Activated CD8-positive, alpha-beta T cell treated with anti-CD3 and anti-CD28 coated beads for 36 hours (primary cell): ENCODE measurements at regions not wholly inside any gene's neighbourhood (a gene's known extent, or its start where the extent isn't known, plus 50 kb on each side); places are given as distances from the start of the nearest gene placed in this dataset.

Experiments
- ATAC-seq: fragments of 200-7000 bp; cut with Tn5 transposase; one replicate; pipeline ENCODE4 v1.10.0; 2021; ENCODE audit warnings: mild to moderate bottlenecking, moderate library complexity
- CTCF ChIA-PET: fragments of 350-600 bp; sonication (Branson Sonifier 250); formaldehyde crosslinking; loops from one replicate; lab custom pipeline; 2021; ENCODE audit warnings: antibody characterized with exemption; lab: Charles Lee
- POLR2A ChIA-PET: fragments of 350-600 bp; sonication (Branson Sonifier 250); formaldehyde crosslinking; loops from one replicate; lab custom pipeline; 2021; ENCODE audit warnings: antibody characterized with exemption; lab: Charles Lee
- DNase-seq: peaks from one replicate; pipeline ENCODE4 v3.0.0-alpha.2; 2020
- H3K27ac Mint-ChIP-seq: one replicate; pipeline ENCODE4 v1.8.0; 2021; ENCODE audit warnings: mild to moderate bottlenecking, mixed read lengths
- H3K27me3 Mint-ChIP-seq: one replicate; pipeline ENCODE4 v1.8.0; 2021; ENCODE audit warnings: mixed read lengths
- H3K36me3 Mint-ChIP-seq: one replicate; pipeline ENCODE4 v1.8.0; 2021; ENCODE audit warnings: low read depth, mixed read lengths
- H3K4me1 Mint-ChIP-seq: one replicate; pipeline ENCODE4 v1.8.0; 2021; ENCODE audit warnings: low read depth, mixed read lengths
- H3K4me3 Mint-ChIP-seq: one replicate; pipeline ENCODE4 v1.8.0; 2021; ENCODE audit warnings: mild to moderate bottlenecking, moderate library complexity, mixed read lengths
- H3K9me3 Mint-ChIP-seq: one replicate; pipeline ENCODE4 v1.8.0; 2021; ENCODE audit warnings: mixed read lengths
- intact Hi-C: fragments of 100-400 bp; cut with micrococcal nuclease; formaldehyde crosslinking; loops from one replicate; pipeline ENCODE4 v1.10.0; 2022
- TF ChIP-seq, protein P1 (sequence below): fragments of 200-600 bp; IDR thresholded peaks from one replicate; pipeline ENCODE4 v1.8.0; 2022; ENCODE audit warnings: antibody characterized with exemption, mild to moderate bottlenecking

DNA sequence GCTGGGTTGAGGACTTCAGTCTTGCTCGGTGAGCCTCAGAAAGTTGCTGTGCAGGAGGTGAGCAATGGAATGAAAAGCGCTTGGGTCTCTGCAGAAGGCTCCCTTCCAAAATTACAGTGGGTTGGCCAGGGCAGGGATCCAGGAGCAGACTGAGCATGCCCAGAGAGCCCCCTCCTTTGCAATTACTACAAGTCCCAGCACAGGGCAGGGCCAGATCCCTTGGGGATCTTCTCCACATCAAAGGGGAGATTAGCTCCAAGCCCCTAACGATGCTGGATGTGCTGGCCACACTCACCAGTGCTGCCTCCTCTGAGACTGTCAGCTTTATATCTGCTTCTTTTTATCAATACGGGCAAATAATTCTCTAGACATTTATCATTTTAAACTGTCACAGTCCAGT lies 337.5 kb downstream of the RPS24 start:
- Mint-ChIP-seq H3K9me3 (no peaks in the 10 kb centered on the region), H3K27ac (no peak overlapping the region), H3K27me3 (no peaks in the 10 kb centered on the region), H3K4me1 (no peaks in the 10 kb centered on the region), H3K4me3 (no peak overlapping the region), H3K36me3 (no peaks in the 10 kb centered on the region)
- DNase-seq (no peak), ATAC-seq (no peak)
- intact Hi-C loops: no loop called here
- ChIA-PET CTCF (no interaction called here), POLR2A (interaction anchor here (1.0 kb wide), 1 partner anchor 8 kb away, joined by 3 read pairs; no protein-coding TSS in a partner anchor)
- TF ChIP-seq, protein P1, sequence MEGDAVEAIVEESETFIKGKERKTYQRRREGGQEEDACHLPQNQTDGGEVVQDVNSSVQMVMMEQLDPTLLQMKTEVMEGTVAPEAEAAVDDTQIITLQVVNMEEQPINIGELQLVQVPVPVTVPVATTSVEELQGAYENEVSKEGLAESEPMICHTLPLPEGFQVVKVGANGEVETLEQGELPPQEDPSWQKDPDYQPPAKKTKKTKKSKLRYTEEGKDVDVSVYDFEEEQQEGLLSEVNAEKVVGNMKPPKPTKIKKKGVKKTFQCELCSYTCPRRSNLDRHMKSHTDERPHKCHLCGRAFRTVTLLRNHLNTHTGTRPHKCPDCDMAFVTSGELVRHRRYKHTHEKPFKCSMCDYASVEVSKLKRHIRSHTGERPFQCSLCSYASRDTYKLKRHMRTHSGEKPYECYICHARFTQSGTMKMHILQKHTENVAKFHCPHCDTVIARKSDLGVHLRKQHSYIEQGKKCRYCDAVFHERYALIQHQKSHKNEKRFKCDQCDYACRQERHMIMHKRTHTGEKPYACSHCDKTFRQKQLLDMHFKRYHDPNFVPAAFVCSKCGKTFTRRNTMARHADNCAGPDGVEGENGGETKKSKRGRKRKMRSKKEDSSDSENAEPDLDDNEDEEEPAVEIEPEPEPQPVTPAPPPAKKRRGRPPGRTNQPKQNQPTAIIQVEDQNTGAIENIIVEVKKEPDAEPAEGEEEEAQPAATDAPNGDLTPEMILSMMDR: no peak

DNA sequence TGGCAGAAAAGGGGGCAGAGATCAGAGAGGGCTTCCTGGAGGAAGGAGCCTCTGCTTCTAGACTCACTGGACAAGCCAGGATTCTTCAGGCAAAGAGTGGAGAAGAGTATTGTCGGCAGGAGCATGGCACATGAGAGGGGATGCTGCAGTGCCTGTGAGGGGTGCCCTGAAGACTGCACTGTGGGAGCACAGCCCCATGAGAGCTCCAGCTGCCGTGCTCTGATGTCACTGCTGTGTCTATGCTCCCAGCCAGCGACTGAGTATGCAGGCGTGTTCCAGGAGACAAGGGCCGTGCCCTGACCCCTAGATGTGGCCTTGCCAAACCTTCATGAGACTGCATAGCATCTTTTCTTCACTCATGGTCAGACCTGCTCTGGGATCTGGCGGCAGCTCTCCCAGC lies 339.1 kb downstream of the RPS24 start:
- POLR2A ChIA-PET: no interaction called here
- CTCF ChIA-PET: no interaction called here
- no peaks in the 10 kb centered on the region for H3K9me3 Mint-ChIP-seq
- no peaks in the 10 kb centered on the region for H3K4me1 Mint-ChIP-seq
- no peak overlapping the region for H3K4me3 Mint-ChIP-seq
- ATAC-seq: no peak
- DNase-seq: no peak
- no peak overlapping the region for H3K27ac Mint-ChIP-seq
- H3K27me3 Mint-ChIP-seq: no peaks in the 10 kb centered on the region
- no peaks in the 10 kb centered on the region for H3K36me3 Mint-ChIP-seq
- intact Hi-C loops: no loop called here
- TF ChIP-seq, protein P1: no peak

DNA sequence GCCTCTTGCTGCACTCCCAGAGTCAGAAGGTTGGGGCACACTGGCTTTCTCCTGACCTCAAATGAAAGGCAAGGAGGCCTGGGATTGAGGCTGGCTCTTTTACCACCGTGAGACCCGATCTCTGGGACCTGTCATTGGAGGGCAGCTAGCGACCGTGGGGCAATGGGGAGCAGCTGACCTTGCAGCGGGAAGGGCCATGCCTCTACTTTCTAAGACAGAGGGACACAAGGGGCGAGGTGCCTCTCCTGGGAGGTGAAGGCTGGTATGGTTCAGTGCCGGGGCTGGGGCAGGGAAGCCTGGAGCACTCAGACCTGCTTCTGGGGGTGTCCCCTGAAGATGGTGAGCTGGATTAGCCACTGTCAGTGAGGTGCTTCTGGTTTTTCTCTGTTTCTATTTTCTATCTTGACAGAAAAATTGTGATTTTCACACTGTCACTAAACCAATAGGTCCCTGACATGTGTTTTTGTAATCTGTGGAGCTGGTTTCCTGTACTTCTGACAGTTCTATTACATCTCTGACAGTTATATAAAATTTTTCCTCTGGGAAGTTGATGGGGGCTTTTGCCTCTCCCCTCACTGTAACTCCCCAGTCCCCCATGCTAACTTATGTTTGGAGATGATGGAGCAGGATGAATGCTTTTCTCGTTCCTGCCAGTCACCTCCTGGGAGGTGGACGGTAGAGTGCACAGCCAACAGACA lies 340.8 kb downstream of the RPS24 start:
- TF ChIP-seq, protein P1: no peak
- Mint-ChIP-seq H3K27me3 (no peaks in the 10 kb centered on the region), H3K36me3 (no peaks in the 10 kb centered on the region), H3K9me3 (no peaks in the 10 kb centered on the region), H3K4me1 (no peaks in the 10 kb centered on the region), H3K4me3 (no peak overlapping the region), H3K27ac (no peak overlapping the region)
- DNase-seq (no peak), ATAC-seq (no peak)
- intact Hi-C loops: no loop called here
- POLR2A ChIA-PET: no interaction called here
- CTCF ChIA-PET: no interaction called here

DNA sequence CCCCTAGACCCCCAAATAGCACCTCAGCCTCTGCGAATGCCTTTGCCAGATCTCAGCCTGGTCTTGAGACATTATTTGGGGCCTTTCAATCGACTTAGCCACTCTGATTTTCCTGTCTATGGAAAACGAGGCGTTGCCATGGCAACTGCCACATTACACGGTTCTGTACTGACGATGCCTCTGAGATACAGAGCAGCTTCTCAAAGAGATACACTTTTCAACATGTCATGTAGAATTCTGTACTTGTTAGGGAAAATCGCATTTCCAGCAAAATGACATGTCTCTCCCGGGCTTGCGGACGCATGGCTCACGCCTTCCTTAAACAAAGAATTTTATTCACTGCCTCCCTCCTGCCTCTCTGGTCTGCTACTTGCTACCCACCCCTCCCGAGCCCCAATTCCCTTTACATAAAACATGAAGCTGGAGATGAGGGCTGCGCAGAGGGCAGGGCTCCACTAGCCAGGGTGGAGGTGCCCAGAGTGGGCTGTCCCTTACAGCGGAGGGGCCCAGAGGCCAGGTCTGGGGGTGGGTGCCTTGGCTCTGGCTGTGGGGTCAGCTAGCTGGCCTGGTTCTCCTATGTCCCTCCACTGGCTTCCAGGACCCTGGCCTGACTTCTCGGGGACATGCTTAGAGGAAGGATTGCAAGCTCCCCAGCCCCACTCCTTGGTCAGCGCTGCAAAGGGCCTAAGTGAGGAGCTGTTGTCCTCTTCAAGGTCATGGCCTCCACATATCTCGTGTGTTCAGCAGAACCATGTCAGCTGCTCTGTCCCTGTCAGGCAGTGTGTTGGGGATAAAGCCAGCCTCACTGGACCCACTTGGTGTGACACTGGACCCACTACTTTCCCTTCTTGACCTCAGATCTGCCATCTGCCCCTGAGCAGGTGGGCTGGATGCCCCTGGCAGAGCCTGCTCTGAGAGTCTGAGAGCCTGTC lies 342.5 kb downstream of the RPS24 start:
- intact Hi-C loops: no loop called here
- DNase-seq (no peak), ATAC-seq (no peak)
- H3K9me3 Mint-ChIP-seq: no peaks in the 10 kb centered on the region
- no peaks in the 10 kb centered on the region for H3K27me3 Mint-ChIP-seq
- TF ChIP-seq, protein P1: no peak
- ChIA-PET CTCF (interaction anchor here (1.0 to 1.1 kb wide), 2 partner anchors 72 to 820 kb away, joined by 3 read pairs; no protein-coding TSS in a partner anchor), POLR2A (no interaction called here)
- no peaks in the 10 kb centered on the region for H3K36me3 Mint-ChIP-seq
- no peak overlapping the region for H3K4me3 Mint-ChIP-seq
- no peak overlapping the region for H3K27ac Mint-ChIP-seq
- no peaks in the 10 kb centered on the region for H3K4me1 Mint-ChIP-seq

DNA sequence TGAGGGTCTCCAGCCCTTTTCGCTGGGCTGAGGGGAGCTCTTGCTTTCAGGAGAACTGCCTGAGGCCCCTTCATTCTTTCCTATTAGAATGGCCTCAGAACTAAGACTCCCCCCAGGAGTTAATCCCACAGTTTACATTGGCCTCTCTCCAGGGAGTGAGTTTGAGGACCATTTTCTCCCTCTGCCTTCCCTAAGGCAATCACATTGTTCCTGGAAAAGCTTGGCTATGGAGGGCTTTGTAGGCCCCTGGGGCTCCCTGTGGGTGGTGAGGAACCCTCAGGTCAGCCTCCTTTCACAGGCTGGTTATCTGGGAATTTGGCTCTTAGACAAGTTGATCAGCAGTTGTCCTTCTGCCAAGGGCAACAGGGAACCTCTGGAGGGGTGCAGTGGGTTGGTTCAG lies 343.7 kb downstream of the RPS24 start:
- ATAC-seq: no peak
- CTCF ChIA-PET: interaction anchor here (1.1 kb wide), 1 partner anchor 73 kb away, joined by 3 read pairs; no protein-coding TSS in a partner anchor
- Mint-ChIP-seq H3K4me1 (no peaks in the 10 kb centered on the region), H3K27me3 (peaks cover 2% of the 10 kb centered on the region), H3K4me3 (no peak overlapping the region), H3K36me3 (no peaks in the 10 kb centered on the region), H3K27ac (no peak overlapping the region), H3K9me3 (no peaks in the 10 kb centered on the region)
- TF ChIP-seq, protein P1: no peak
- intact Hi-C loops: no loop called here
- POLR2A ChIA-PET: no interaction called here
- no peak for DNase-seq
